HG02973 (cell line): ENCODE measurements at regions not wholly inside any gene's neighbourhood (a gene's known extent, or its start where the extent isn't known, plus 50 kb on each side); places are given as distances from the start of the nearest gene placed in this dataset.
"Not testable (repeated sequence)": the region's sequence is repeated elsewhere in the genome, so short reads cannot be mapped to it uniquely, and the experiment has no call there.

Experiments used
- ATAC-seq: cut with Tn5 transposase; IDR thresholded peaks from one replicate; pipeline ENCODE4 v1.9.1; 2021; ENCODE audit warnings: moderate library complexity; ENCODE audit not compliant: unreplicated experiment

DNA sequence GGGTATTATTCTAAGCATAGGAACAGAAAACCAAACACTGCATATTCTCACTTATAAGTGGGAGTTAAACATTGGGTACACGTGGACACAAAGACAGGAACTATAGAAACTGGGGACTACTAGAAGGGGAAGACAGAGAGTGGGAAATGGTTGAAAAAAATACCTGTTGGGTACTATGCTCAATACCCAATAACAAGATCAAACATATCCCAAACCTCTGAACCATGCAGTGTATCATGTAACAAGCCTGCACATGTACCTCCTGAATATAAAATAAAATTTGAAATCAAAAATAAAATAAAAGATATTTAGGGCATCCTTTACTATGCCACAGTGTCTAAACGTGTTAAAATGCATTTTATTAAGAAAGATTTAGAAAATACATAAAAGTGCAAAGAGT lies 221.0 kb upstream of the TFPI start:
- no peak for ATAC-seq

DNA sequence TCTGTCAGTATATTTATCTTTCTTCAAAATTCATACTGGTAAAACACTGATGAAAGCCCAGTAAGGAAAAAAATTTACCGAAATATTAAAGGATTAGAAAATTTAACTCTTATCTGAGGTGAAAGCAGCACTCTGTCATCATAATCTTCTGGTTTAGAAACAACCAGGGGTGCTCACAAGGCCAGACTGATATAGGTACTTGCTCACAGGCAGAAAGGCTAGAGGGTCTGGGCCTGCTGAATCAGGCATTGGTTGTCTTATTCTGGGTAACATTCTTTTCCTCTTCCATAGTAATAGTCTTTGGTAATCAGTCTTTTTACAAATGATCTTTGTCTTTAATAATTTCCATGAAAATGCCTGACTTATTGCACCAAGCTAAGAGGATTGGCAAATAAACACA lies 221.4 kb upstream of the TFPI start:
- ATAC-seq = no peak

- no peak for ATAC-seq
Observed at GRCh38 chr2:187782301-187782700, 228.1 kb upstream of the TFPI start.

DNA sequence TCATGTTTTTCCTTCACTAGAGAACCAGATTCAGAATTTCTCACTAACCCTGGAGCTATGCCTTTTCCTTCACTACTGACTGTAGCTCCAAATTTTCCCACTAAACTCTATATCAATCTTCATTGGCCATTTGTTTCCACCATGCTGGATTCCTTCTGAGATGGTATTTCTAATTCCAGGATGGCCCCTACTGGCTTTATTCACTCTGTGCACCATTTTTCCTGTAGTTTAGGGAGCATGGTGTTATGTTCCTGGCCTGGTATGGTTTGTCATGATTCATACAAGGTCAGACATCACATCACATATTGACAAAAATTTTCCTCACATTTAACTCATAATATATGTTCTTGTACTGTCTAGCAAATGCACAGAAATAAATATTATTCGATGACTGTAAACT lies 229.2 kb upstream of the TFPI start:
- no peak for ATAC-seq

GRCh38 chr2:187784138-187784537 lies 229.9 kb upstream of the TFPI start:
- ATAC-seq = not testable (repeated sequence)

DNA sequence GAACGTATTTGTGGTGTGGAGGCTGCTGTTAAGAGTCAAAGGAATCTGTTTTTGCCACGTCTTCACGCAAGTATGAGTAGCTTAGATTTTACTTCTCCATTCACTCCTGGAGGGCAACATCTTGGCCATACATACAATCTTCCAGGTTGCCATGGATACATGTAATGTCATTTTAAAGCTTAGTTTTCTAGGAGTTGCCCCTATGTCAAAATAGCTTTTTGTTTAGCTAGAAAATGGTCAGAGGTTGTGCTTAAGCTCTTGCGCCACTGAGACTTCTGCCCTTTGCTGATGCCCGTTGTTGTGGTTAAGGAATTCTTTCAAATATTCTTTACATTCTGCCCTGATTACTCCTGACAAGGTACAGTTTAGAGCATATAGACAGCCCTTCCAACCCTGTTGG lies 245.4 kb upstream of the TFPI start:
- no peak for ATAC-seq

DNA sequence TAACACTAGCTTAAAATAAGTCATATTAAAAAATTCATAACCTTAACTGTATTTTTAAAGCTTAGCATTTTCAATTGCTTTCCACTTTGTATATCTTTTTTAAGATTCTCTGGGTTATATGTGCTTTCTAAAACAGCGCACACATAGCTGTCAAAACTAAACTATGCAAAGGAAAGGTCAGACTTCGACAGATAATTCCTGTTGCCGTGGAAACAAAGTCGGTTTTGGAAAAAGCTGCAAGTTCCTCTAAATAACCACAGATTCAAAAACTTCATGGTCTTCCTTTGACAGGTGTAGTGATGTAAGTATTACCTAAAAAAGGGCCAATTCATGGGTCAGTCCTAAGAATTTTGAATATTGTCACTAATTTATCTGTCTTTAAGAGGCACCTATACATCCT lies 249.6 kb upstream of the TFPI start:
- ATAC-seq = no peak

DNA sequence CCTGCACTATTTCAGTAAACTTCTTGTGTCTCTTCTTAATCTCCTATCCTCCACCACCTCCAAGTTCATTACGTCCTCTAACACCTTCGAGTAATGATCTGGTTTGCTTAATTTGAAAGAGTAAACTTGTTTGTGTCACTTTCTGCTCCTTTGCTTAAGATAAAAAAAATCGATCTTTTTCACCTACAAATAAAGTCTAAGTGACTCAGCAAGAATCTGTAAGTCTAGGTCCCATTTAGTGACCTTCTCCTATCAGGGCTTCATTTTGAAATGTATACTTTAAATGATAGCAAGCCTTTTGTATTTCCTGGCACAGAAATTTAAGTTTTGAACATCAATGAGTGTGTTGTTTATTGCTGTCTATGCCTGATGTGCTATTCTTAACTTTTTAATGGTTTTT lies 260.9 kb upstream of the TFPI start:
- ATAC-seq = no peak

GRCh38 chr2:187819624-187820023 lies 265.4 kb upstream of the TFPI start:
- ATAC-seq = no peak

DNA sequence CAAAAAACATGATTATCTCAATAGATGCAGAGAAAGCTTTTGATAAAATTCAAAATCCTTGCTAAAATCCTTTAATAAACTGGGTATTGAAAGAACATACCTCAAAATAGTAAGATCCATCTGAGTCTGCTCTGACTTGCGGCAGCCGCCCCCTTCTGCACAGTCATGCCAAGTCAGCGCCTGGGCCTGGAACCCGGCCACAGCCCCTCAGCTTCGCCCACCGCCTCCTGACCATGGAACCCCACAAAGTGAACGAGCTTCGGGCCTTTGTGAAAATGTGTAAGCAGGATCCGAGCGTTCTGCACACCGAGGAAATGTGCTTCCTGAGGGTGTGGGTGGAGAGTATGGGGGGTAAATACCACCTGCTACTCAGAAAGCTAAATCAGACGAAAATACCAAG lies 270.9 kb upstream of the TFPI start:
- no peak for ATAC-seq

DNA sequence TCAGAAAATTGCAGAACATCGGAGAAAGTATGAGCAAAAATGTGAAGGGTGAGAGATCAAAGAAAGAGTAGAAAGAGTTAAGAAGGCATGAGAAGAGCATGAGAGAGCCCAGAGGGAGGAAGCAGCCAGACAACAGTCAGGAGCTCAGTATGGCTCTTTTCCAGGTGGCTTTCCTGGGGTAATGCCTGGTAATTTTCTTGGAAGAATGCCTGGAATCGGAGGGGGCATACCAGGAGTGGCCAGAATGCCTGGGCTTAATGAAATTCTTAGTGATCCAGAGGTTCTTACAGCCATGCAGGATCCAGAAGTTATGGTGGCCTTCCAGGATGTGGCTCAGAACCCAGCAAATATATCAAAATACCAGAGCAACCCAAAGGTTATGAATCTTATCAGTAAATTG lies 271.8 kb upstream of the TFPI start:
- ATAC-seq = no peak

GRCh38 chr2:187834787-187835186 lies 280.6 kb upstream of the TFPI start:
- no peak for ATAC-seq

DNA sequence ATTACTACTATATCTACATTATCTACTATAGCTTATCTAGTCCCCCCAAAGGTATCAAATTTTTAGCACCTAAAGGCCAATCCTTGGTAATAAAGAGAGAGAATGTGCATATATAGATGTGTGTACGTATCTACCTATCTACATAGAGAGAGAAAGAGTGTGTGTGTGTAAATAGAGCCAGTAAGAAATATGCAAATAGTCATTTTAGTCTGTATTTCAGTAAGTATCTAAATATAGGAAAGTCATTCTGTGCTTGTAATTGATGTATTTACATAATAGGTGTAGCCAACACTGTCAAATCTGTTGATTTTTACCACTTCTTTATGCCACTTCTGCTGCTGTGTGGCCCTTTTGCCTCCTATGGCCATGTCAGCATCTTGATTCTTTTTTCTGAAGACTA lies 284.5 kb upstream of the TFPI start:
- no peak for ATAC-seq

DNA sequence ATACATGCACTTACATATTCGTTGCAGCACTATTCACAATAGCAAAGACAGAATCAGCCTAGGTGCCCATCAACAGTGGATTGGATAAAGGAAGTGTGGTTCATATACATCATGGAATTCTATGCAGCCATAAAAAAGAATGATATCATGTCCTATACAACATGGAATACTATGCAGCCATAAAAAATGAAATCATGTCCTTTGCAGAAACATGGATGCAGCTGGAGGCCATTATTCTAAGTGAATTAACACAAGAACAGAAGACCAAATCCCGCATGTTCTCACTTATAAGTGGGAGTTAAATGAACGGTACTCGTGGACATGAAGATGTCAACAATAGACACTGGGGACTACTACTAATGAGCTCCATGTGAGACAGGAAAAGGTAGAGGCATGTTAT lies 288.1 kb upstream of the TFPI start:
- ATAC-seq = no peak

- peak; percentile 73 for ATAC-seq
Observed at GRCh38 chr2:187842978-187843847, 289.0 kb upstream of the TFPI start.

- no peak for ATAC-seq
Observed at GRCh38 chr2:187847245-187848208, 293.3 kb upstream of the TFPI start.

GRCh38 chr2:187851955-187852561 lies 297.8 kb upstream of the TFPI start:
- no peak for ATAC-seq

DNA sequence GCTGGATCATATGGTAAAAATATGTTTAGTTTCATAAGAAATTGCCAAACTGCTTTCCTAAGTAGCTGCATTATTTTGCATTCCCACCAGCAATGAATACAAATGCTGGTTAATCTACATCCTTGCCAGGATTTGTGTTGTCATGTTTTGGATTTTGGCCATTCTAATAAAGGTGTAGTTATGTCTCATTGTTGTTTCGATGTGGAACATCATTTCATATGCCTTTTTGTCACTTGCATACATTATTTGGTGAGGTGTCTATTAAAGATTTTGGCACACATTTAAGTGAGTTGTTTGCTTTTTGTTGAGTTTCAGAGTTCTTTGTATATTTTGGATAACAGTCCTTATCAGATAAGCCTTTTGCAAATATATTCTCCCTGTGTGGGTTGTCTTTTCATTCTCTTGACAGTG lies 299.2 kb upstream of the TFPI start:
- no peak for ATAC-seq

DNA sequence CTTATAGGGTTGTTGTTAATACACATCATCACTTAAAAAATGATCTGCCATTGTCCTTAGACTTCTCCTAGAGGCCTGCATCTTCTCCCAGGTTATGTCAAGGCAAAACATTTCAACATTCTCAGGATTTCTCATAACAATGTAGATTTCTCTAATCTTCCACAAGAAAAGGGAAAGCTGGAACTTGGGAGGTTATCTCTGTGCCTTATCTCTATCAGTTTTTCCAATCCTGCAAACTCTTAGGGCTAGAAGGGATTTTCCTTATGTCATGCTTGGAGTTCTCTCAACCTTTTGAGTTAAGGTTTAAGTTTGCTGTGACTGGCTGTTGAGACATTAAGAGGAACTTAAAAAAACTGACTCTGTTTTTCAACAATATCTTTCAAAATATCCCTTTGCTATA lies 300.6 kb upstream of the TFPI start:
- ATAC-seq = no peak

GRCh38 chr2:187855689-187856088 lies 301.5 kb upstream of the TFPI start:
- ATAC-seq = no peak

GRCh38 chr2:187857826-187858225 lies 303.6 kb upstream of the TFPI start:
- no peak for ATAC-seq

GRCh38 chr2:187862715-187863114 lies 308.5 kb upstream of the TFPI start:
- no peak for ATAC-seq
